ENCODE measurements at regions not wholly inside any gene's neighbourhood (a gene's known extent, or its start where the extent isn't known, plus 50 kb on each side); places are given as distances from the start of the nearest gene placed in this dataset.

DNA sequence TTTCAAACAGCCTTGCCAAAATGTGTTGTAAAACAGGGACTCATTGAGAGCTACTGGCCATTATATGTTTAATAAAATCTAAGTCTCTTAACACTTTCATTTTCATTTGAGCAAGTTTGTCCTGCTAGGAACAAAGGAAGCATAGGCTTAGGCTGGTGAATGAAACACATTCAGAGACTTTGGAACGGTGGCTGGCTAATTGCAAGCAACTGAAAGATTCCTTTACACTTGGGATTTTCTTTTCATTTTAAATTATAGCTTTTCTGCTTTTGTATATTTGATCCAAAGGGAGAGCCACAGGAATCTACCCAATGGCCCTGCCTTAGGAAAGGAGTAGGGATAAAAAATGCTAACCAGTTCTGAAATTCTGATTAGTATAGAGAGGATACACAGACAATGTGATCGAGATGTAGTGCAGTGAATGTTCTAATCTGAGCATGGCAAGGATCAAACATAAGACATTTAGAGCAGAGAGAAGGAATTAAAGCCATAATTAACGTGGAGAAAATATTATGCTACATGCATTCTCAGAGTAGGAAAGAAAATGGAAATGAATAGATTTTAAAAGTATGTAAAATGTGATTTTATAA, 911.4 kb upstream of the SLC39A10 start:
- DNase-seq (ENCODE audit: low read depth in 1 of 2, low spot score in 1 of 2) (no peak), FAIRE-seq (no peak), ATAC-seq (no peak)
- WGBS (ENCODE audit: missing lambda C conversion rate), result 7% methylated on average over 3 of the region's 3 CpGs
- Histone ChIP-seq H3K9me3 (no peaks in the 10 kb centered on the region), H3K4me2 (peak overlapping the region; percentile 37; the same call in 1 of the 3 replicates), H3K4me1 (no peaks in the 10 kb centered on the region), H3K27ac (no peak overlapping the region), H3K4me3 (no peak overlapping the region)
- POLR2A ChIA-PET, result no interaction called here
- TF ChIP-seq GATA3 (IDR thresholded peaks at IDR 0.05; ENCODE audit: borderline replicate concordance) (no peak), ZFP36 (IDR thresholded peaks at IDR 0.05; ENCODE audit: borderline replicate concordance, partially characterized antibody) (no peak), BHLHE40 (IDR thresholded peaks at IDR 0.05; ENCODE audit: low read depth, low read length) (no peak), MAFK (IDR thresholded peaks at IDR 0.05; ENCODE audit: partially characterized antibody) (no peak)
- CTCF ChIA-PET, result no interaction called here

DNA sequence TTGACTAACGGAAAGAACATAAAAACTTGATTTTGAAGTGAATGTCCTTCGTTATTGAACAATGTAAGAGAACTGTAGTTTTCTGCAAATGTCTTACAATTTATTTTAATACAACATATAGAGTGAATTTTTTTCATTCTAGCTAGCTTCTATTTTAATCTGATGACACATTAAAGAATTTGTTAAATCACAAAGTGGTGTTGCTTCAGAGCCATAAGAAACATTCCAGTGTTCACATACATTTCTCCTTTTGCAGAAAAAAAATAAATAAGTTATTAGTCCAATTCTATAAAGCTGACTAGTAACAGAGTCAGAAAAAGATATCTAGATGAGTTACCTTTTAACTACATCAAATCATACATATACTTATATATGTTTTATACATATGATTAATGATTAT, 914.3 kb upstream of the SLC39A10 start:
- H3K4me2 ChIP-seq, result no peak overlapping the region
- ATAC-seq (no peak), FAIRE-seq (no peak), DNase-seq (ENCODE audit: low read depth in 1 of 2, low spot score in 1 of 2) (no peak)
- no peaks in the 10 kb centered on the region for H3K9me3 ChIP-seq
- H3K4me3 ChIP-seq, result no peak overlapping the region
- H3K4me1 ChIP-seq, result no peaks in the 10 kb centered on the region
- no peak for TF ChIP-seq RNF2 (IDR thresholded peaks at IDR 0.05; ENCODE audit: borderline replicate concordance, low read depth)
- TF ChIP-seq ZC3H11A (IDR thresholded peaks at IDR 0.05), result no peak
- TF ChIP-seq FOSB (CRISPR knock-in tag; IDR thresholded peaks at IDR 0.05), result no peak
- TF ChIP-seq, protein P1, sequence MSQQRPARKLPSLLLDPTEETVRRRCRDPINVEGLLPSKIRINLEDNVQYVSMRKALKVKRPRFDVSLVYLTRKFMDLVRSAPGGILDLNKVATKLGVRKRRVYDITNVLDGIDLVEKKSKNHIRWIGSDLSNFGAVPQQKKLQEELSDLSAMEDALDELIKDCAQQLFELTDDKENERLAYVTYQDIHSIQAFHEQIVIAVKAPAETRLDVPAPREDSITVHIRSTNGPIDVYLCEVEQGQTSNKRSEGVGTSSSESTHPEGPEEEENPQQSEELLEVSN (IDR thresholded peaks at IDR 0.05; ENCODE audit: borderline replicate concordance, low read depth), result no peak
- TF ChIP-seq ZNF302 (CRISPR knock-in tag; IDR thresholded peaks at IDR 0.05), result no peak
- TF ChIP-seq FOXS1 (CRISPR knock-in tag; IDR thresholded peaks at IDR 0.05), result no peak
- TF ChIP-seq HDAC2 (IDR thresholded peaks at IDR 0.05), result no peak
- TF ChIP-seq HOXB5 (CRISPR knock-in tag; IDR thresholded peaks at IDR 0.05), result no peak
- no peak for TF ChIP-seq FOSL2 (IDR thresholded peaks at IDR 0.05)
- no peak for TF ChIP-seq FOSL2 (CRISPR knock-in tag; IDR thresholded peaks at IDR 0.05)
- TF ChIP-seq, protein P2, sequence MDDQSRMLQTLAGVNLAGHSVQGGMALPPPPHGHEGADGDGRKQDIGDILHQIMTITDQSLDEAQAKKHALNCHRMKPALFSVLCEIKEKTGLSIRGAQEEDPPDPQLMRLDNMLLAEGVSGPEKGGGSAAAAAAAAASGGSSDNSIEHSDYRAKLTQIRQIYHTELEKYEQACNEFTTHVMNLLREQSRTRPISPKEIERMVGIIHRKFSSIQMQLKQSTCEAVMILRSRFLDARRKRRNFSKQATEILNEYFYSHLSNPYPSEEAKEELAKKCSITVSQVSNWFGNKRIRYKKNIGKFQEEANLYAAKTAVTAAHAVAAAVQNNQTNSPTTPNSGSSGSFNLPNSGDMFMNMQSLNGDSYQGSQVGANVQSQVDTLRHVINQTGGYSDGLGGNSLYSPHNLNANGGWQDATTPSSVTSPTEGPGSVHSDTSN (IDR thresholded peaks at IDR 0.05), result no peak
- TF ChIP-seq, protein P3, sequence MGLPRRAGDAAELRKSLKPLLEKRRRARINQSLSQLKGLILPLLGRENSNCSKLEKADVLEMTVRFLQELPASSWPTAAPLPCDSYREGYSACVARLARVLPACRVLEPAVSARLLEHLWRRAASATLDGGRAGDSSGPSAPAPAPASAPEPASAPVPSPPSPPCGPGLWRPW (IDR thresholded peaks at IDR 0.05), result no peak
- WGBS (ENCODE audit: missing lambda C conversion rate), result 60% methylated on average over 2 of the region's 2 CpGs
- CTCF ChIA-PET, result no interaction called here
- POLR2A ChIA-PET, result no interaction called here
- no peak overlapping the region for H3K27ac ChIP-seq

DNA sequence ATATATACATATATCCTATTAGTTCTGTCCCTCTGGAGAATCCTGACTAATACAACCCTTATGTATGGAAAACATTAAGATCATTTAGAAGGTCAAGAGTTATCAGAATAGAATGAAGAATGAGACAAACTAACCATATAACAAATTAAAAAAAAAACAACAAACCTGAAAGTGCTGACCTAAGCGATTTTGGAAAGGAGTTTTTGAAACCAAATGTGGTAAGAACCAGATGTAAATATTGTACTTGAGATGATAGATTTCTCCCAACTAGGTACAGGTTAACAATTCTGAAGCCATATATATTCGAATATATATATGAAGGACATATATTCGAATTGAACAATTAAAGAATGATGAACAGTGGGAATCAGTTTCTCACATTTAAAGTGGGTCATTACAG, 917.8 kb upstream of the SLC39A10 start:
- DNase-seq (ENCODE audit: low read depth in 1 of 2, low spot score in 1 of 2) (no peak), FAIRE-seq (no peak), ATAC-seq (no peak)
- no peak overlapping the region for H3K4me2 ChIP-seq
- H3K4me3 ChIP-seq, result no peak overlapping the region
- H3K9me3 ChIP-seq, result no peaks in the 10 kb centered on the region
- no peaks in the 10 kb centered on the region for H3K4me1 ChIP-seq
- TF ChIP-seq MAFK (IDR thresholded peaks at IDR 0.05; ENCODE audit: partially characterized antibody), result peak; percentile 98
- no peak for TF ChIP-seq HDAC2 (IDR thresholded peaks at IDR 0.05)
- WGBS (ENCODE audit: missing lambda C conversion rate), result 10% methylated on average over 3 of the region's 3 CpGs
- ChIA-PET POLR2A (no interaction called here), CTCF (no interaction called here)
- no peak overlapping the region for H3K27ac ChIP-seq

DNA sequence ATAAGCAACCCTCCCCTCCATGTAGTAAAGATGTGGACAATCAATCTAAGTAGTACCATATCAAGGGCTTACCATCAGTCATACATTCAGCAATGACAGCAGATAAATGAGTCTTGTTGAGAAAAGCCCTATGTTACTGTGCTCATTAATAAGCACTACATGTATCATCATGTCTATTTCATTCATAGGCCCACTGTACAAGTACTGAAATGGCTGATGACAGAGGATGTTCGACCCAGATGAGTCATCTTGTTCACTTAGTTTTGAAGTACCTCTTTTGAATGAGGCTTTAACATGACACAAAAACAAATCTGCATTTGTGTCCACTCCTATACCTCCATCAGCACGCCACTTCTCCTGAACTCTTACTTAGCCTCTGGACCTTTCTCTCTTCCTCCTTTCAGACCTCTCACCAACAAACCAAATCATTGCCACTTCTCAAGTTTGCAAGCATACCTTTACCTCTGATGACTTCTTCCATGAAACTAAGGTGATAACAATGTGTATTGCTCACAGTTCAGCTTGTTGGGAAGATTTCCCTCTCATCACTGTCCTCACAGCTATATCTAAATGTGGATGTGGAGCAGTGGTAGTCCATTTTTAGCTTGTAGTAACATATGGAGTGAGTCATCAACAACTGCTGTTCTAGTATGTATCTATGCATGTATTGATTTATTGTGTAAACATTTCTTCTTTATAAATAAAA, 921.0 kb upstream of the SLC39A10 start:
- no peak for ATAC-seq
- Histone ChIP-seq H3K27ac (no peak overlapping the region), H3K4me2 (no peak overlapping the region), H3K9me3 (no peaks in the 10 kb centered on the region), H3K4me3 (no peak overlapping the region), H3K4me1 (no peaks in the 10 kb centered on the region)
- FAIRE-seq, result no peak
- no peak for DNase-seq (ENCODE audit: low read depth in 1 of 2, low spot score in 1 of 2)
- TF ChIP-seq CHD2 (IDR thresholded peaks at IDR 0.05; ENCODE audit: low read length, partially characterized antibody) (no peak), KDM5A (IDR thresholded peaks at IDR 0.05) (no peak)
- TF ChIP-seq, protein P4, sequence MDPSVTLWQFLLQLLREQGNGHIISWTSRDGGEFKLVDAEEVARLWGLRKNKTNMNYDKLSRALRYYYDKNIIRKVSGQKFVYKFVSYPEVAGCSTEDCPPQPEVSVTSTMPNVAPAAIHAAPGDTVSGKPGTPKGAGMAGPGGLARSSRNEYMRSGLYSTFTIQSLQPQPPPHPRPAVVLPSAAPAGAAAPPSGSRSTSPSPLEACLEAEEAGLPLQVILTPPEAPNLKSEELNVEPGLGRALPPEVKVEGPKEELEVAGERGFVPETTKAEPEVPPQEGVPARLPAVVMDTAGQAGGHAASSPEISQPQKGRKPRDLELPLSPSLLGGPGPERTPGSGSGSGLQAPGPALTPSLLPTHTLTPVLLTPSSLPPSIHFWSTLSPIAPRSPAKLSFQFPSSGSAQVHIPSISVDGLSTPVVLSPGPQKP (IDR thresholded peaks at IDR 0.05; ENCODE audit: low read depth, low read length), result no peak
- CTCF ChIA-PET, result no interaction called here
- POLR2A ChIA-PET, result no interaction called here
- 6% methylated on average over 2 of the region's 2 CpGs for WGBS (ENCODE audit: missing lambda C conversion rate)
